Activated CD4-positive, alpha-beta T cell treated with anti-CD3 and anti-CD28 coated beads for 36 hours (primary cell): ENCODE measurements at regions not wholly inside any gene's neighbourhood (a gene's known extent, or its start where the extent isn't known, plus 50 kb on each side); places are given as distances from the start of the nearest gene placed in this dataset.
A peak's percentile ranks its signal among the peaks of the same experiment; 100 is the strongest.
"Not testable (repeated sequence)": the region's sequence is repeated elsewhere in the genome, so short reads cannot be mapped to it uniquely, and the experiment has no call there.

Experiments used
- ATAC-seq: fragments of 200-7000 bp; cut with Tn5 transposase; one replicate; pipeline ENCODE4 v1.10.0; 2021; ENCODE audit warnings: mild to moderate bottlenecking, moderate library complexity
- CTCF ChIA-PET: fragments of 350-600 bp; sonication (Branson Sonifier 250); formaldehyde crosslinking; loops from one replicate; lab custom pipeline; 2021; ENCODE audit warnings: antibody characterized with exemption; lab: Charles Lee
- POLR2A ChIA-PET: fragments of 350-600 bp; sonication (Branson Sonifier 250); formaldehyde crosslinking; loops from one replicate; lab custom pipeline; 2021; ENCODE audit warnings: antibody characterized with exemption, inconsistent platforms; lab: Charles Lee
- DNase-seq: peaks from one replicate; pipeline ENCODE4 v3.0.0-alpha.2; 2020
- H3K27ac Mint-ChIP-seq: one replicate; pipeline ENCODE4 v1.8.0; 2021; ENCODE audit warnings: mixed read lengths
- H3K27me3 Mint-ChIP-seq: one replicate; pipeline ENCODE4 v1.8.0; 2021; ENCODE audit warnings: mixed read lengths
- H3K36me3 Mint-ChIP-seq: one replicate; pipeline ENCODE4 v1.8.0; 2021; ENCODE audit warnings: low read depth, mixed read lengths
- H3K4me1 Mint-ChIP-seq: one replicate; pipeline ENCODE4 v1.8.0; 2021; ENCODE audit warnings: mixed read lengths
- H3K4me3 Mint-ChIP-seq: one replicate; pipeline ENCODE4 v1.8.0; 2021; ENCODE audit warnings: mild to moderate bottlenecking, moderate library complexity, mixed read lengths
- H3K9me3 Mint-ChIP-seq: one replicate; pipeline ENCODE4 v1.8.0; 2021; ENCODE audit warnings: low read depth, mixed read lengths
- intact Hi-C, 2 experiments: fragments of 100-400 bp; cut with DNase I in 1 of 2; cut with micrococcal nuclease in 1 of 2; formaldehyde crosslinking; loops; one replicate each; pipeline versions ENCODE4 v1.14.2 to v1.15.1; 2022 to 2024; cut with DNase I, micrococcal nuclease

DNA sequence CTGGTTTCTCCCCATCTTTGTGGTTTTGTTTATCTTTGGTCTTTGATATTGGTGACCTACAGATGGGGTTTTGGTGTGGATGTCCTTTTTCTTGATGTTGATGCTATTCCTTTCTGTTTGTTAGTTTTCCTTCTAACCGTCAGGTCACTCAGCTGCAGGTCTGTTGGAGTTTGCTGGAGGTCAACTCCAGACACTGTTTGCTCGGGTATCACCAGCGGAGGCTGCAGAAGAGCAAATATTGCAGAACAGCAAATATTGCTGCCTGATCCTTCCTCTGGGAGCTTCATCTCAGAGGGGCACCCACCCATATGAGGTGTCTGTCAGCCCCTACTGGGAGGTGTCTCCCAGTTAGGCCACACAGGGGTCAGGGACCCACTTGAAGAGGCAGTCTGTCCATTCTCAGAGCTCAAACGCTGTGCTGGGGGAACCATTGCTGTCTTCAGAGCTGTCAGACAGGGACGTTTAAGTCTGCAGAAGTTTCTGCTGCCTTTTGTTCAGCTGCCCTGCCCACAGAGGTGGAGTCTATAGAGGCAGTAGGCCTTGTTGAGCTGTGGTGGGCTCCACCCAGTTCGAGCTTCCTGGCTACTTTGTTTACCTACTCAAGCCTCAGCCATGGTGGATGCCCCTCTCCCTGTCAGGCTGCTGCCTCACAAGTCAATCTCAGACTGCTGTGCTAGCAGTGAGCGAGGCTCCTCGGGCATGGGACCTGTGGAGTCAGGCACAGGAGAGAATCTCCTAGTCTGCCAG is 94.8 kb upstream of the BNIP2 start:
- intact Hi-C loops, ATAC-seq, H3K4me3 Mint-ChIP-seq, H3K27me3 Mint-ChIP-seq, DNase-seq, H3K36me3 Mint-ChIP-seq, H3K27ac Mint-ChIP-seq, H3K9me3 Mint-ChIP-seq, POLR2A ChIA-PET: not testable (repeated sequence)
- peaks cover 10% of the 10 kb centered on the region for H3K4me1 Mint-ChIP-seq
- CTCF ChIA-PET, result interaction anchor here (1.2 kb wide), 1 partner anchor 20 kb away, joined by 4 read pairs; no protein-coding TSS in a partner anchor

GRCh38 chr15:59779110-59779509 is 90.0 kb upstream of the BNIP2 start:
- no peaks in the 10 kb centered on the region for H3K4me1 Mint-ChIP-seq
- no peak overlapping the region for H3K27ac Mint-ChIP-seq
- H3K27me3 Mint-ChIP-seq, result no peaks in the 10 kb centered on the region
- POLR2A ChIA-PET, result no interaction called here
- CTCF ChIA-PET, result interaction anchor here (1.3 kb wide), 1 partner anchor 54 kb away, joined by 4 read pairs; no protein-coding TSS in a partner anchor
- no peaks in the 10 kb centered on the region for H3K36me3 Mint-ChIP-seq
- no peaks in the 10 kb centered on the region for H3K9me3 Mint-ChIP-seq
- DNase-seq (no peak), ATAC-seq (no peak)
- intact Hi-C loops, result no loop called here
- H3K4me3 Mint-ChIP-seq, result no peak overlapping the region

DNA sequence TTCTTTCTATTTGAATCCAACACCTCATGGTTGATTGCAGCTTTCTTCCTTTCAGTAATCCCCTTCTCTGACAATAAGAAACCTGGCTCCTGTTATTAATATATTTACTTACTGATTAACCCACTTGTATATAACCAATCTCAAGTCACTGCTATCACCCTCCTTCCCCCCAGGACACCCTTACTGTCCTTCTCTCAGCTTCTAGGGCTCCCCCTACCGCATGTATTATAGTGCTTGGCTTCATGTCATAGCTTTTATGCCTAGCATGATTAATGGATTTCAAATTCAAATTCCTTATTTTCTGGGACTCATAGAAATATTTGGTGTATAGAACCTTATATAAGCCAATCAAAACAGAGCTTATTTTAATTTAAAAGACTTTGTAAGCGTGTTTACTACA is 75.7 kb upstream of the BNIP2 start:
- DNase-seq, result no peak
- ChIA-PET CTCF (interaction anchor here (0.8 to 1.2 kb wide), 4 partner anchors 8 to 303 kb away, joined by 3 to 5 read pairs (median 4); no protein-coding TSS in a partner anchor), POLR2A (interaction anchor here (0.6 kb wide), 1 partner anchor 502 kb away, joined by 3 read pairs; no protein-coding TSS in a partner anchor)
- no peak for ATAC-seq
- Mint-ChIP-seq H3K36me3 (no peaks in the 10 kb centered on the region), H3K4me3 (no peak overlapping the region), H3K27ac (no peak overlapping the region), H3K9me3 (no peaks in the 10 kb centered on the region), H3K4me1 (peaks cover 2% of the 10 kb centered on the region), H3K27me3 (no peaks in the 10 kb centered on the region)
- intact Hi-C loops, result no loop called here

GRCh38 chr15:59762558-59762957 is 73.4 kb upstream of the BNIP2 start:
- peak; percentile 14 for DNase-seq
- H3K27me3 Mint-ChIP-seq, result no peaks in the 10 kb centered on the region
- ChIA-PET CTCF (no interaction called here), POLR2A (interaction anchor here (0.6 kb wide), 1 partner anchor 12 kb away, joined by 5 read pairs; no protein-coding TSS in a partner anchor)
- no peaks in the 10 kb centered on the region for H3K9me3 Mint-ChIP-seq
- no peak for ATAC-seq
- no peaks in the 10 kb centered on the region for H3K36me3 Mint-ChIP-seq
- H3K4me3 Mint-ChIP-seq, result no peak overlapping the region
- intact Hi-C loops, result no loop called here
- H3K27ac Mint-ChIP-seq, result no peak overlapping the region
- H3K4me1 Mint-ChIP-seq, result peaks cover 2% of the 10 kb centered on the region

DNA sequence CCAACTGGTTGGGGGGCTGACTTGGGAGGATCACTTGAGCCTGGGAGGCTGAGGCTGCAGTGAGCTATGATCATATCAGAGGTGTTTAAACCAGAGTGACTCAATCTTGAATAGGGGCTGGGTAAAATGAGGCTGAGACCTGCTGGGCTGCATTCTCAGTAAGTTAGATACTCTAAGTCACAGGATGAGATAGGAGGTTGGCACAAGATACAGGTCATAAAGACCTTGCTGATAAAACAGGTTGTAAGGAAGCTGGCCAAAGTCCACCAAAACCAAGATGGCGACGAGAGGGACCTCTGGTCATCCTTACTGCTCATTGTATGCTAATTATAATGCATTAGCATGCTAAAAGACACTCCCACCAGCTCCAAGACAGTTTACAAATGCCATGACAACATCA is 71.1 kb upstream of the BNIP2 start:
- H3K9me3 Mint-ChIP-seq, POLR2A ChIA-PET, intact Hi-C loops, DNase-seq, H3K4me1 Mint-ChIP-seq, ATAC-seq, H3K27ac Mint-ChIP-seq, H3K36me3 Mint-ChIP-seq, H3K4me3 Mint-ChIP-seq, H3K27me3 Mint-ChIP-seq: not testable (repeated sequence)
- CTCF ChIA-PET, result interaction anchor here (0.7 to 1.5 kb wide), 2 partner anchors 35 to 95 kb away, joined by 3 read pairs; no protein-coding TSS in a partner anchor

DNA sequence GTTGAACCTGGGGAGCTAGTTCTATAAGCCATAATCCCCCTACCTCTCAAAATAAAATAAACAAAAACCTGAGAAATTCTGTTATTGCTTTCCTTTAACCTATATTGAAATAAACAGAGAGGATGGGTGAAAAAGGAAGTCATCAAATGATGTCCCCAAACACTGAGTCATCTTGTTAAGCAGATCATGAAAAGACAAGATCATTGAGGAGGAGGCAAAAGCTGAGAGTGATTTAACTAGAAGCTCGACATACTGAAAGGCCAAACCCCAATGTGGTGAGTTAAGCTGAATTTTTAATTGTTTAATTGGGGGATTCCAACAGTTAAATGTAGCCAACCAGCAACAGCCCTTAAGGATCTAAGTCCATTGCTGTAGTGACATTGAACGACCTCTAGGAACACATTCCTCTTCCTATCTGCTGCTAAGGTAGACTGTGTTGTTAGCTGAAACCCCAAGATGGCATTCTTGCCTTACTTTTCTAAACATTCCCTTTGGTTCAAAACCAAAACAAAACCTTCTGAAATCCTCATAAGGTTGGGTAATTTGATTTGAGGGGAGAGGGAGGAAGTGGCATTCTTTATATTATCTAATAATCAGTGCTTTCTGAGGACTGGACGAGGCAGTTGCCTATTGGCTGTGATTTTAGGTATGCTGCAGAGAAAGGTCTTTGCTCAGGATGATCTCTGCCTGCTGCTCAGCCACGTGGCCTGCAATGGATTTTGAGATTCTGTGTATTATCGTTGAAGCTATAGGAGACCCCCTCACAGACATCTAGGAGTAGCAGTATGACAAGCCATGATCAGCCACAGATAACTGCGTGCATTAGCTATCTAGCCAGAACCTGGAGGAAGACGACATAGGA is 62.7 kb upstream of the BNIP2 start:
- CTCF ChIA-PET, result interaction anchor here (0.6 to 2.6 kb wide), 17 partner anchors 9 to 607 kb away, joined by 3 to 12 read pairs (median 3); no protein-coding TSS in a partner anchor
- intact Hi-C loops, result loop anchor here in 1 of 2 experiments (5.0 kb wide), 2 partner anchors 431 to 576 kb away; no protein-coding TSS in a partner anchor

GRCh38 chr15:59746777-59747176 is 57.7 kb upstream of the BNIP2 start:
- Mint-ChIP-seq H3K27me3 (peaks cover 19% of the 10 kb centered on the region), H3K4me1 (peaks cover under 1% of the 10 kb centered on the region), H3K9me3 (peaks cover 10% of the 10 kb centered on the region), H3K4me3 (no peak overlapping the region), H3K27ac (no peak overlapping the region), H3K36me3 (peaks cover 7% of the 10 kb centered on the region)
- intact Hi-C loops, result no loop called here
- CTCF ChIA-PET, result no interaction called here
- DNase-seq (no peak), ATAC-seq (no peak)
- POLR2A ChIA-PET, result no interaction called here

More for the DNA sequence above, 62.7 kb upstream of the BNIP2 start:
- Mint-ChIP-seq H3K27me3 (peaks cover 4% of the 10 kb centered on the region), H3K4me3 (no peak overlapping the region), H3K27ac (no peak overlapping the region), H3K36me3 (no peaks in the 10 kb centered on the region), H3K4me1 (peaks cover 5% of the 10 kb centered on the region), H3K9me3 (no peaks in the 10 kb centered on the region)
- DNase-seq (no peak), ATAC-seq (peak; percentile 74)
- POLR2A ChIA-PET, result interaction anchor here (0.6 to 0.9 kb wide), 2 partner anchors 375 to 411 kb away, joined by 3 read pairs; no protein-coding TSS in a partner anchor

GRCh38 chr15:59741274-59741906 is 52.3 kb upstream of the BNIP2 start:
- ATAC-seq, result no peak
- Mint-ChIP-seq H3K4me1 (no peaks in the 10 kb centered on the region), H3K4me3 (no peak overlapping the region), H3K36me3 (peaks cover 7% of the 10 kb centered on the region), H3K9me3 (peaks cover 10% of the 10 kb centered on the region), H3K27me3 (peaks cover 15% of the 10 kb centered on the region), H3K27ac (no peak overlapping the region)
- CTCF ChIA-PET, result interaction anchor here (0.6 to 1.4 kb wide), 9 partner anchors 16 to 1021 kb away, joined by 3 to 6 read pairs (median 3); no protein-coding TSS in a partner anchor
- intact Hi-C loops, result no loop called here
- POLR2A ChIA-PET, result no interaction called here
- DNase-seq, result no peak

- H3K4me1 Mint-ChIP-seq, result no peaks in the 10 kb centered on the region
- CTCF ChIA-PET, result interaction anchor here (0.6 to 0.9 kb wide), 3 partner anchors 9 to 16 kb away, joined by 3 to 4 read pairs (median 3); no protein-coding TSS in a partner anchor
- H3K27me3 Mint-ChIP-seq, result peaks cover 9% of the 10 kb centered on the region
- intact Hi-C loops, result no loop called here
- no peak for DNase-seq
- H3K9me3 Mint-ChIP-seq, result peaks cover 10% of the 10 kb centered on the region
- no peak overlapping the region for H3K27ac Mint-ChIP-seq
- H3K36me3 Mint-ChIP-seq, result peaks cover 7% of the 10 kb centered on the region
- H3K4me3 Mint-ChIP-seq, result no peak overlapping the region
- ATAC-seq, result no peak
- POLR2A ChIA-PET, result no interaction called here
These were observed 50.6 kb upstream of the BNIP2 start for GRCh38 chr15:59739557-59740186.
